ENCODE measurements at regions not wholly inside any gene's neighbourhood (a gene's known extent, or its start where the extent isn't known, plus 50 kb on each side); places are given as distances from the start of the nearest gene placed in this dataset.

DNA sequence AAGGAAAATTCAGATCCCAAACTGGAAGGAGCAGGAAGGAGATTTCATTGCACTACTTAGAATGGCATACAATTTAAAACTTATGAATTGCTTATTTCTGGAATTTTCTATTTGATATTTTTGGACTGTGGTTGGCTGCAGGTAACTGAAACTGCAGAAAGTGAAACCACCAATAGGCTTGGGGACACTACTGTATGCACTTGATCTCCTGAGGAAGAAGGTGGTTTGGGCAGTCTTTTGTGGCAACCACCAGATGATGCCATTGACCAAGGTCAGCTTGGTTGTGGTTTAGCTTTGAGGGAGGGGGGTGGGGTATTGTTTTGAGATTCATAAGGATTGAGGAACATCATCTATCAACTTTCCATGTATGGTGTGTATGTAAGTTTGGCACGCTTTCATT lies 209.5 kb upstream of the STXBP6 start:
- H3K27me3 Mint-ChIP-seq: no peaks in the 10 kb centered on the region
- ChIA-PET CTCF (no interaction called here), POLR2A (no interaction called here)
- no peaks in the 10 kb centered on the region for H3K4me1 Mint-ChIP-seq (ENCODE audit: low read depth)
- TF ChIP-seq, protein P1, sequence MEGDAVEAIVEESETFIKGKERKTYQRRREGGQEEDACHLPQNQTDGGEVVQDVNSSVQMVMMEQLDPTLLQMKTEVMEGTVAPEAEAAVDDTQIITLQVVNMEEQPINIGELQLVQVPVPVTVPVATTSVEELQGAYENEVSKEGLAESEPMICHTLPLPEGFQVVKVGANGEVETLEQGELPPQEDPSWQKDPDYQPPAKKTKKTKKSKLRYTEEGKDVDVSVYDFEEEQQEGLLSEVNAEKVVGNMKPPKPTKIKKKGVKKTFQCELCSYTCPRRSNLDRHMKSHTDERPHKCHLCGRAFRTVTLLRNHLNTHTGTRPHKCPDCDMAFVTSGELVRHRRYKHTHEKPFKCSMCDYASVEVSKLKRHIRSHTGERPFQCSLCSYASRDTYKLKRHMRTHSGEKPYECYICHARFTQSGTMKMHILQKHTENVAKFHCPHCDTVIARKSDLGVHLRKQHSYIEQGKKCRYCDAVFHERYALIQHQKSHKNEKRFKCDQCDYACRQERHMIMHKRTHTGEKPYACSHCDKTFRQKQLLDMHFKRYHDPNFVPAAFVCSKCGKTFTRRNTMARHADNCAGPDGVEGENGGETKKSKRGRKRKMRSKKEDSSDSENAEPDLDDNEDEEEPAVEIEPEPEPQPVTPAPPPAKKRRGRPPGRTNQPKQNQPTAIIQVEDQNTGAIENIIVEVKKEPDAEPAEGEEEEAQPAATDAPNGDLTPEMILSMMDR (IDR thresholded peaks at IDR 0.05): no peak
- H3K4me3 Mint-ChIP-seq: no peak overlapping the region
- intact Hi-C loops (cut with micrococcal nuclease): no loop called here
- H3K9me3 Mint-ChIP-seq: no peaks in the 10 kb centered on the region
- no peak for DNase-seq
- no peaks in the 10 kb centered on the region for H3K36me3 Mint-ChIP-seq (ENCODE audit: low read depth)
- no peak overlapping the region for H3K27ac Mint-ChIP-seq
- no peak for ATAC-seq

- Mint-ChIP-seq H3K4me3 (no peak overlapping the region), H3K36me3 (ENCODE audit: low read depth) (no peaks in the 10 kb centered on the region), H3K4me1 (ENCODE audit: low read depth) (no peaks in the 10 kb centered on the region), H3K9me3 (no peaks in the 10 kb centered on the region), H3K27ac (no peak overlapping the region), H3K27me3 (peaks cover 1% of the 10 kb centered on the region)
- ChIA-PET CTCF (no interaction called here), POLR2A (no interaction called here)
- no peak for ATAC-seq
- TF ChIP-seq, protein P1 (IDR thresholded peaks at IDR 0.05): no peak
- DNase-seq: no peak
- intact Hi-C loops (cut with micrococcal nuclease): no loop called here
Observed at GRCh38 chr14:25252793-25253192, 202.8 kb upstream of the STXBP6 start.

DNA sequence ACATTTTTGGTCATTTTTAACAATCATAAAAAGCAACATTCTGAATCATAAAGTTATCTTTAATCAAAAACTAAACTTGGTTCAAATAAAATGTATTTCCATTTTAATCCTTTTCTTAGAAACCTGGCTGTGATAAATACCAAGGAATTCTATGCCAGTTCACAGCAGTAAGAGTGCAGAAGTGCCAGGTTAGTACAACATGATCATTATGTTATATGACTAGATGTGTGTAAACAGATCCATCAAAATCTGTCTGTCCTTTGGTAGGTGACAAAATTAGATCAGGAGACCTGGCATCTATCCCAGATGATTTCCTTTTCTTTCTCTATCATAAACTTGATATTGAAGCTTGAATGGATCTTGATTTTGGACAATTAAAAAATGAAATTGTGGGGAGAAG lies 200.6 kb upstream of the STXBP6 start:
- Mint-ChIP-seq H3K27ac (no peak overlapping the region), H3K27me3 (peaks cover 1% of the 10 kb centered on the region), H3K9me3 (no peaks in the 10 kb centered on the region), H3K36me3 (ENCODE audit: low read depth) (no peaks in the 10 kb centered on the region), H3K4me1 (ENCODE audit: low read depth) (no peaks in the 10 kb centered on the region), H3K4me3 (no peak overlapping the region)
- no peak for ATAC-seq
- ChIA-PET CTCF (interaction anchor here (0.9 kb wide), 1 partner anchor 13 kb away, joined by 3 read pairs; no protein-coding TSS in a partner anchor), POLR2A (no interaction called here)
- no peak for DNase-seq
- TF ChIP-seq, protein P1 (IDR thresholded peaks at IDR 0.05): no peak
- intact Hi-C loops (cut with micrococcal nuclease): no loop called here

GRCh38 chr14:25247609-25248008 lies 197.7 kb upstream of the STXBP6 start:
- DNase-seq: no peak
- Mint-ChIP-seq H3K27me3 (peaks cover 1% of the 10 kb centered on the region), H3K27ac (no peak overlapping the region), H3K4me3 (no peak overlapping the region), H3K36me3 (ENCODE audit: low read depth) (no peaks in the 10 kb centered on the region), H3K9me3 (no peaks in the 10 kb centered on the region), H3K4me1 (ENCODE audit: low read depth) (no peaks in the 10 kb centered on the region)
- no peak for ATAC-seq
- intact Hi-C loops (cut with micrococcal nuclease): no loop called here
- TF ChIP-seq, protein P1 (IDR thresholded peaks at IDR 0.05): no peak
- ChIA-PET CTCF (no interaction called here), POLR2A (no interaction called here)

- Mint-ChIP-seq H3K27ac (no peak overlapping the region), H3K27me3 (peaks cover 1% of the 10 kb centered on the region), H3K9me3 (no peaks in the 10 kb centered on the region), H3K36me3 (ENCODE audit: low read depth) (no peaks in the 10 kb centered on the region), H3K4me1 (ENCODE audit: low read depth) (no peaks in the 10 kb centered on the region), H3K4me3 (no peak overlapping the region)
- POLR2A ChIA-PET: no interaction called here
- CTCF ChIA-PET: no interaction called here
- TF ChIP-seq, protein P1 (IDR thresholded peaks at IDR 0.05): no peak
- no peak for ATAC-seq
- intact Hi-C loops (cut with micrococcal nuclease): no loop called here
- DNase-seq: no peak
Observed at GRCh38 chr14:25246751-25247150, 196.8 kb upstream of the STXBP6 start.
